Testis (tissue), 2 donors: ENCODE measurements at regions not wholly inside any gene's neighbourhood (a gene's known extent, or its start where the extent isn't known, plus 50 kb on each side); places are given as distances from the start of the nearest gene placed in this dataset.

Source experiments
- CTCF ChIP-seq, 3 experiments: fragments of 450-650 bp in 2 of 3; fragments of 200-600 bp in 1 of 3; sonication (generic) in 1 of 3; IDR thresholded peaks; one replicate each; pipeline ENCODE4 v1.5.1; 2016 to 2019; ENCODE audit warnings: antibody characterized with exemption in 3 of 3, mild to moderate bottlenecking in 2 of 3, moderate library complexity in 1 of 3
- POLR2A ChIP-seq: fragments of 450-650 bp; IDR thresholded peaks from one replicate; pipeline ENCODE4 v1.6.1; 2017; ENCODE audit warnings: antibody characterized with exemption, mild to moderate bottlenecking, moderate library complexity

GRCh38 chr7:138308136-138308535 is 151.9 kb upstream of the TRIM24 start:
- TF ChIP-seq CTCF (IDR thresholded peaks at IDR 0.05) = no peak
- TF ChIP-seq POLR2A = no peak
